Hepatocyte (in vitro differentiated cells): ENCODE measurements at regions not wholly inside any gene's neighbourhood (a gene's known extent, or its start where the extent isn't known, plus 50 kb on each side); places are given as distances from the start of the nearest gene placed in this dataset.

Experiments
- EZH2 ChIP-seq: fragments of 200-600 bp; sonication (generic); IDR thresholded peaks from 2 replicates; pipeline ENCODE4 v1.6.1; 2016; ENCODE audit warnings: antibody characterized with exemption, mild to moderate bottlenecking, borderline replicate concordance
- EZH2phosphoT487 ChIP-seq: fragments of 200-600 bp; sonication (generic); IDR thresholded peaks from one replicate; pipeline ENCODE4 v1.6.1; 2018; ENCODE audit warnings: antibody characterized with exemption, mild to moderate bottlenecking, low read depth, moderate library complexity; ENCODE audit not compliant: unreplicated experiment, severe bottlenecking
- TF ChIP-seq, protein P1 (sequence below): fragments of 200-600 bp; sonication (generic); IDR thresholded peaks from 2 replicates; pipeline ENCODE4 v1.5.1; 2016; ENCODE audit warnings: antibody characterized with exemption, mild to moderate bottlenecking; ENCODE audit not compliant: poor library complexity

DNA sequence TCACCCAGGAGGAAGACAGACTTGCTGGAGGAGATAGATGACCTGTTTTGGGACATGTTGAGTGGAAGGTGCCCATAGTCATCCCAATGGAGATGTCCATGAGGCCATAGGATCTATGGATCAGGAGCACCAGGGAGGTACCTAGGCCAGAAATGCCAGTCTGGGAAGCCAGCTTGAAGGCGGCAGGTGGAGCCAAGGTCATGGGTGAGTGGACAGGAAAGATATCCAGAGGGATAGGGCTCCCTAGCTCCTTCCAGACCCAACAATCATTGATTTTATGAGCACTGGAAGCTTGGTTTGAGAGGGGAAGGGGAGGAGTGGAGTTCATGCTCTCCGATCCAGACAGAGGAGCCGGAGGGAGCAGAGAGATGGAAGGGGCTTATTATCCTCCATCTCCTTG is 252.6 kb downstream of the CDK5RAP2 start:
- TF ChIP-seq, protein P1, sequence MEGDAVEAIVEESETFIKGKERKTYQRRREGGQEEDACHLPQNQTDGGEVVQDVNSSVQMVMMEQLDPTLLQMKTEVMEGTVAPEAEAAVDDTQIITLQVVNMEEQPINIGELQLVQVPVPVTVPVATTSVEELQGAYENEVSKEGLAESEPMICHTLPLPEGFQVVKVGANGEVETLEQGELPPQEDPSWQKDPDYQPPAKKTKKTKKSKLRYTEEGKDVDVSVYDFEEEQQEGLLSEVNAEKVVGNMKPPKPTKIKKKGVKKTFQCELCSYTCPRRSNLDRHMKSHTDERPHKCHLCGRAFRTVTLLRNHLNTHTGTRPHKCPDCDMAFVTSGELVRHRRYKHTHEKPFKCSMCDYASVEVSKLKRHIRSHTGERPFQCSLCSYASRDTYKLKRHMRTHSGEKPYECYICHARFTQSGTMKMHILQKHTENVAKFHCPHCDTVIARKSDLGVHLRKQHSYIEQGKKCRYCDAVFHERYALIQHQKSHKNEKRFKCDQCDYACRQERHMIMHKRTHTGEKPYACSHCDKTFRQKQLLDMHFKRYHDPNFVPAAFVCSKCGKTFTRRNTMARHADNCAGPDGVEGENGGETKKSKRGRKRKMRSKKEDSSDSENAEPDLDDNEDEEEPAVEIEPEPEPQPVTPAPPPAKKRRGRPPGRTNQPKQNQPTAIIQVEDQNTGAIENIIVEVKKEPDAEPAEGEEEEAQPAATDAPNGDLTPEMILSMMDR, result no peak
- no peak for TF ChIP-seq EZH2phosphoT487
- TF ChIP-seq EZH2, result no peak
